IPS DF 19.7 (cell line): ENCODE measurements at regions not wholly inside any gene's neighbourhood (a gene's known extent, or its start where the extent isn't known, plus 50 kb on each side); places are given as distances from the start of the nearest gene placed in this dataset.

Source experiments
- DNase-seq: peaks from one replicate; pipeline ENCODE4 v3.0.0-alpha.2; 2013; ENCODE audit warnings: low read depth, low spot score

DNA sequence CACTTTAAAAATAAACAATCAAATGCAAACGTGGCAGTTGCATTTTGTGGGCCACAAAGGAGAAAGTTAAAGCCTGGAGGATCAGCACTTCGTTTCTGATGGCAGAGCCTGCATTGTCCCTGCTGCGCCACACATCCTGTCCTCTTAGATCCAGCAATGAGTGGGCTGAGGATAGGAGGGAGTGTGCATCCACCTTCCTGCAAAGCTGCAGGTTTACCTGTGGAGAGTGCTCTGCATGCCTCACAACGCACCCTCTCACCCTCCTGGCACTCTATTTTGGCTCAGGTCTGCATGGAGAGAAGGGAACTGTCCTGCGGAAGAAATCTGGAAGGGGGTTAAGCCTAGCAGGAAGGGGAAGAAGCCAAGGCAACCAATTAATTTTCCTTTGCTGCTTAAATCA is 212.2 kb upstream of the SLC24A2 start:
- no peak for DNase-seq

GRCh38 chr9:19999491-20000057 is 210.7 kb upstream of the SLC24A2 start:
- DNase-seq, result no peak

GRCh38 chr9:19998823-19999455 is 210.1 kb upstream of the SLC24A2 start:
- no peak for DNase-seq

DNA sequence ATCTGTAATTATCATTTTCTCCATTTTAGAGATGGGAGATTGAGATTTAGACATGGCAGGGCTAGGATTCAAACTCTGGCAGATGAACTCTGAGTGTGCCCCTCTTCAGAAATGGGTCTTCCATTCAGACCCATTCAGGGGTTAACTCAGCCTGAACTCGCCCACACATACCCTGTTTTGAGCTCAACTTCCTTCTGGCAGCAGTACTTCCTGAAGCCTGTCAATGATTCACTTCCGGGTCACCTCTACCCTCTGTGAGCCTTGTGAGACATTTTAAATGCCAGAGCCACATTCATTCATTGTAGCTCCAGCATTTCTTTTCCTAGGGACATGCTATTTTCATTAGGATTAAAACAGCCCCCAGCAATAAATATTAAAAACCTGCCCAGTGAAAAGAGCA is 209.3 kb upstream of the SLC24A2 start:
- no peak for DNase-seq

- DNase-seq, result no peak
Measured at GRCh38 chr9:19995619-19996018, 206.8 kb upstream of the SLC24A2 start.

GRCh38 chr9:19994296-19994695 is 205.5 kb upstream of the SLC24A2 start:
- DNase-seq, result no peak

GRCh38 chr9:19992556-19992955 is 203.7 kb upstream of the SLC24A2 start:
- DNase-seq, result no peak

DNA sequence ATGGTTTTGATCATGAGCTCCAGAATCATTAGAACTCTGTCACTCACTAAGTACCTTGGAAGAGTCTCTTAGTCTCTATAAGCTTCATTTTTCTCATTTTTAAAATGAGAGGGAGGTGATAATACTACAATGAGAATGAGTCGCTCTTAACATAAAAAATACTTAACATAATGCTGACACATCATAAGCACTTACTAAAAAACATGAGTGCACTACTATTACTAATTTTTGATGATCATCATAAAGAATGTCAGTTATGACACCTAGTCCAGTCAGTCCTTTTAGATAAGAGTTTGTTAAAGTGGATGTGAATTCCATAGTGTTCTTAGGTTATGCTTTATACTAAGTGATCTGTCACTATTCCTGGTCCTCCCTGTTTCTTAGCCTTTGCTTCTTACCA is 200.4 kb upstream of the SLC24A2 start:
- DNase-seq, result no peak

DNA sequence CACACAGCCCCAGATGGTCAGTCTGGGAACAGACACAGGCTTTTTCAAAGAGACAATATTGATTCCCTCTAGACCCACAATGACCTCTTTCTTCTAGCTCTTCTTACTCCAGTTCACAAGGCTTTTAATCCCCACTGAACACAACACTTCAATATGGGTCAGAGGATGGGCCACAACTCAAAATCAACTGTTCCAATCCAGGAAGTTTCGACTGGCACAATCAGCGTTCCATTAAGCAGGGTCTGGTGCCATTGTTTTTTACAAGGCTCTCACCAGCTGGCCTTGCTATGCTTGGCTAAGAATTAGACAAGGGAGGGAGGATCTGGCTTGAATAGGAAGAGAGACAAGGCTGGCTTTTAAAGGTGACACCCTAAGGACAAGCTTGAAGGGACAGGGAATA is 199.4 kb upstream of the SLC24A2 start:
- DNase-seq, result no peak

- DNase-seq, result no peak
Measured at GRCh38 chr9:19985081-19985480, 196.2 kb upstream of the SLC24A2 start.

DNA sequence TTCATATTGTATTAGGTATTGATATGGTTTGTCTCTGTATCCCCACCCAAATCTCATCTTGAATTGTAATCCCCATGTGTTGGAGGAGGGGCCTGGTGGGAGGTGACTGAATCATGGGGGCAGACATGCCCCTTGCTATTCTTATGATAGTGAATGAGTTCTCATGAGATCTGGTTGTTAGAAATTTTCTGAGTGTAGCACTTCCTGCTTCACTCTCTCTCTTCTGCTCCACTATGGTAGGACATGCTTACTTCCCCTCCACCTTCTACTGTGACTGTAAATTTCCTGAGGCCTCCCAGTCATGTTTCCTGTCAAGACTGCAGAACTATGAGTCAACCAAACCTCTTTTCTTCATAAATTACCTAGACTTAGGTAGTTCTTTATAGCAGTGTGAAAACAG is 187.4 kb upstream of the SLC24A2 start:
- no peak for DNase-seq

GRCh38 chr9:19975499-19975898 is 186.7 kb upstream of the SLC24A2 start:
- DNase-seq, result no peak

DNA sequence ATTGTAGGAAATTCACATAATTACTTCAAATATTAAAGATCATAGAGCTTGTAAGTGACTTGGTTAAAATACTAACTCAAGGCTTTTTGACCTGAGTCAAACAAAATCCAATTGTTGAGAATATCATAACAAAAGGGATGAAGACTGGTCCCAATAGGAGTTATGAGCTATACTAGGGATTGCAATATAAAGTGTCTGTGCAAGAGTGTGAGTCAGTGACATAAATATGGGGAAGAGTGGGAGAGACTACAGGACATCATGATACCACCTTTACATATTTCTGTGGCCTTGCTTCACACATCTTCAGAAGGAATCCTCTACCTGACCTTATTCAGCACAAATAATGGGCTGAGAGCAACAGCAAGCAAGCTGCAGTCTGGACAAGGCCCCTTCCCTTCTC is 180.9 kb upstream of the SLC24A2 start:
- no peak for DNase-seq

DNA sequence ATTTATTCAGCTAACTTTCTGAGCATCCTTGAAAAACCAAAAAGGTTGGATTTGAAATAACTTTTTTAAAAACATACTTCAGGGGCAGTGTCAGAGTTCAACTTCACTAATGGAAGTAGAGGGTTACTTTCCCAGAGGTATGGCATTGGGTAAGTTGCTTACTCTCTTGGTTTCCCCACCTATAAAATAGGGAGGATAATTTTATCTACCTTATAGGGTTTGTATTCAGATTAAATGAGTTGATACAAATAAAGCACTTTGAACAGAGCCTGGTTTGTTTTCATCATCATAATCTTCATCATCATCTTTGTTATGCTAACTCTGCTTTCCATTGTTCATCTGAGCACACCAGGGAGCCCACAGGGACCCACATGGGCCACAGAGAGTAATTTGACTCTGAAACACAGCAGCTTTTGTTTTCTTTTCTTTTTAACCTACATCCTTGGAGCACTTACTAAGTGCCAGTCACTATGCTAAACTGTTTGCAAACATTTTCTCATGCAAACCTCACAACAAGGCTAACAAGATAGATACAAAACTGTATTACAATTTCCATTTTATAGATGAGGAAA is 179.1 kb upstream of the SLC24A2 start:
- peak; percentile 42 for DNase-seq

- DNase-seq, result no peak
Measured at GRCh38 chr9:19967216-19967887, 178.5 kb upstream of the SLC24A2 start.

- DNase-seq, result no peak
Measured at GRCh38 chr9:19965336-19965735, 176.5 kb upstream of the SLC24A2 start.

- DNase-seq, result no peak
Measured at GRCh38 chr9:19947996-19948395, 159.2 kb upstream of the SLC24A2 start.

DNA sequence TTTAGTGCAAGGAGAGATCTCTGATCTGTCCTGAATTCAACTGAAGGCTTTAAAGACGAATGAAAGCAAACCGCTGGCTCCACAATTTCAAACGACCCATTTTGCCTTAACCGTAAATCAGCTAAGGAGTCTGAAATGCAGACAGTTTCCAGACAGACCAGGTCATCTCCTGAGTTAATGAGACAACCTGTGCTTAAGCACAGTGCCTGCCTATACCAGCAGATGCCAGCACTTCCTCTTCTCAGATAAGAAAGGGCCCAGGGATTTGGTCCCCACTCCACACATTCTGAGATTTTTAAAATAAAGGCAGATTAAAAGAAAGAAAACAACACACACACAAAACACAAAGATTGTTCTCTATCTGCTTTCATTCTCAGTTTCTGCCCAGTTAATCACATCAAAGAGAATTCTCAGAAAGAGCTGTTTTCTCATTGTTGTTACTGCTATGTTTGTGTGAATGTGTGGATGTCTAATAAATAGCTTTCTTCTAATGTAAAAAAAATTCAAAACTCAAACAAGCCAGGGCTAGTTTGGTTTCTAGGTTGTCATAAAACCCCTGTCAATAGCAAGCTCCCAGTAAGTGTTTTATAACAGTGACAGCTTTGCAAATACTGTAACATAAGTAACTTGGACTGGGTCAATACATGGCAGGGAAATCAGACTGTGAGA is 157.7 kb upstream of the SLC24A2 start:
- DNase-seq, result no peak

- no peak for DNase-seq
Measured at GRCh38 chr9:19941874-19942273, 153.0 kb upstream of the SLC24A2 start.

DNA sequence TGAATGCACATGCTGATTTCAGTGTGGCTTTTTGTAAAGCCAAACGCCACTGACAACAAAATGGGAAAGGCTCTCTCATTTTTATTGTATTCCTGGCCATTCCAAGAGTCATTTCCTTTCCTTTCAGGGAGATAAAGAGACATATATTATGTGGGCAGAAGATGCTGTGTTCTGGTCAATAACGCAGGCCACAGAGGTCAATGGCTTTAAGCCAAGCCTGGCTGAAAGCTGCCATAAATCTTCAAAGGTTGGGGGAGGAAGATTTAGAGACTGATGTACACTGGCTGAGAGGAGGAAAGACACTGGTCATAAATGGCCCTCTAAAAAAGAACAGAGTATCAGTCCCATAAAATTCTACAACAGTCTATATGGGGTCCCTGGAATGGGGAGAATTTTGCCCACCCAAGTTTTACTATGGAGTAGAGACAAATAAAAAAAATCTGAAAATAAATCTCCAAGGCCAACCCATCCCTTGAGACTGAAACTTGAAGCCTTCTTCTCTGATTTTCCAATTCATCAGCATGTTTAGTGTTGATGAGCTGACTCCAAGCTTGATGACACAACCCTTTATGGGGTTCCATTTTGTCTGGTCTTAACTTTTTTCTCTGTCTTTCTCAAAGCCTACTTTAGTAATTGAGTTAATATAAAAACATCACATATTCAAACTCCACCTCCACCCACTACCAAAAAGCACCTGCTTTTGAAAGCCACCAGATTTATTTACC is 152.1 kb upstream of the SLC24A2 start:
- DNase-seq, result no peak

DNA sequence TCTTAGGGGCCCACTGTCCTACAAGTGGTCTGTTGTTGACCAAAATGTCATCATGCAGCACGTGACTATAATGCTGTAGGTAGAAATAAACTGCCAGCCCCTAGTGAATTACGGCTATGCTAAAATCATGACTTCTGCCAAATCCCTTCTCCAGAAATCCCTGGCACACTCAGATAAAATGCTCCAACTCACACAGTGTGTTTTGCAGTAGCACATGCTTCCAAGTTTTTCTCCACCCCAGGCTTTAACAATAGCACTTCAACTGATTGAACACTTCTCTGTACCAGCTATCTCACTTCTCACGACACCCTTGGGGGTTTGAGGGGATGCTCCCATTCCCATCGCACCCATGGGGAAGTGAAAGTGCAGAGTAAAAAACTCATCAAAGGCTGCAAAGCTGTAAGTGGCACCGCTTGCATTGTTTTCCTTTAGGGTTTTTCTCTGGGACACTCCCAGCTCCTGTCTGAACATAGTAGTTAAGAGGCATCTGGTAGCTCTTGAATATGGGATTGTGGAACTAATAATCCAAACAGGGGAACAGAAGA is 151.0 kb upstream of the SLC24A2 start:
- no peak for DNase-seq
